Fibroblast of skin of left quadriceps (primary cell): ENCODE measurements at regions not wholly inside any gene's neighbourhood (a gene's known extent, or its start where the extent isn't known, plus 50 kb on each side); places are given as distances from the start of the nearest gene placed in this dataset.
"Not testable (repeated sequence)": the region's sequence is repeated elsewhere in the genome, so short reads cannot be mapped to it uniquely, and the experiment has no call there.

ENCODE experiments used
- DNase-seq, 2 experiments: peaks; one replicate each; pipeline ENCODE4 v3.0.0-alpha.2; 2013; ENCODE audit warnings: low read depth in 2 of 2

GRCh38 chr4:12701384-12701783 lies 782.8 kb downstream of the RAB28 start:
- DNase-seq: no peak

- no peak for DNase-seq
Observed at GRCh38 chr4:12697970-12698369, 786.2 kb downstream of the RAB28 start.

- DNase-seq: peak in 1 of 2 experiments; percentile 8
Observed at GRCh38 chr4:12692815-12693214, 791.3 kb downstream of the RAB28 start.

- DNase-seq: no peak
Observed at GRCh38 chr4:12691168-12691567, 793.0 kb downstream of the RAB28 start.

- DNase-seq: no peak
Observed at GRCh38 chr4:12689457-12689856, 794.7 kb downstream of the RAB28 start.

- no peak for DNase-seq
Observed at GRCh38 chr4:12679217-12679616, 804.9 kb downstream of the RAB28 start.

GRCh38 chr4:12674184-12674583 lies 810.0 kb downstream of the RAB28 start:
- DNase-seq: no peak

- DNase-seq: no peak
Observed at GRCh38 chr4:12672303-12672702, 811.8 kb downstream of the RAB28 start.

GRCh38 chr4:12658146-12658545 lies 826.0 kb downstream of the RAB28 start:
- DNase-seq: no peak

GRCh38 chr4:12651876-12652275 lies 832.3 kb downstream of the RAB28 start:
- no peak for DNase-seq

- DNase-seq: no peak
Observed at GRCh38 chr4:12645732-12646131, 838.4 kb downstream of the RAB28 start.

- DNase-seq: no peak
Observed at GRCh38 chr4:12644261-12644660, 839.9 kb downstream of the RAB28 start.

- DNase-seq: no peak
Observed at GRCh38 chr4:12636191-12636590, 847.9 kb downstream of the RAB28 start.

GRCh38 chr4:12635629-12636028 lies 848.5 kb downstream of the RAB28 start:
- DNase-seq: no peak

- DNase-seq: peak; percentile 5 to 9
Observed at GRCh38 chr4:12633053-12633651, 851.0 kb downstream of the RAB28 start.

- no peak for DNase-seq
Observed at GRCh38 chr4:12615822-12616221, 868.3 kb downstream of the RAB28 start.

- no peak for DNase-seq
Observed at GRCh38 chr4:12612876-12613275, 871.3 kb downstream of the RAB28 start.

GRCh38 chr4:12609212-12609875 lies 874.8 kb downstream of the RAB28 start:
- DNase-seq: not testable (repeated sequence)

- no peak for DNase-seq
Observed at GRCh38 chr4:12595986-12596385, 888.2 kb downstream of the RAB28 start.

GRCh38 chr4:12595489-12595888 lies 888.7 kb downstream of the RAB28 start:
- no peak for DNase-seq

GRCh38 chr4:12588582-12588981 lies 895.6 kb downstream of the RAB28 start:
- DNase-seq: no peak

- DNase-seq: no peak
Observed at GRCh38 chr4:12586242-12587006, 897.7 kb downstream of the RAB28 start.
